HG02840 (cell line): ENCODE measurements at regions not wholly inside any gene's neighbourhood (a gene's known extent, or its start where the extent isn't known, plus 50 kb on each side); places are given as distances from the start of the nearest gene placed in this dataset.

Experiments
- ATAC-seq: cut with Tn5 transposase; IDR thresholded peaks from one replicate; pipeline ENCODE4 v1.9.1; 2021; ENCODE audit warnings: mild to moderate bottlenecking, moderate library complexity, moderate number of reproducible peaks; ENCODE audit not compliant: unreplicated experiment, low FRiP score

DNA sequence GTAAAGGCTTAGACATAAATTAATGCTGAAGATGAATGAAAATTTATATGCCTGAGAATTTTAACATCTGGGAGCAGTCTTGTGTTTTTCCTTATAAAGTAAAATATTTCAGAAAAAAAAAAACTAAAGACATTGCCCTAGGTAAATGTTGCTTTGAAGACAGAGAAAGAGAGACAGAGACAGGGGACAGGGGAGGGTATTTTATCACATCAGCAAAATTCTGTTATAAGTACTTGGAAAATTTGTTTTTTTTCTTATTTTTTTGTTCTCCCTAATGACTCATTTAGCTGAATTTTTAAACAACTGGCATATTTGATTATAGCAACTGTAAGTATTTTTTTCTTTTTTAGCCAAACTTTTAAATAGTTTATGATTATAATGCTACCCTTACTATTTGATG lies 1540.6 kb upstream of the GBE1 start:
- ATAC-seq = no peak

DNA sequence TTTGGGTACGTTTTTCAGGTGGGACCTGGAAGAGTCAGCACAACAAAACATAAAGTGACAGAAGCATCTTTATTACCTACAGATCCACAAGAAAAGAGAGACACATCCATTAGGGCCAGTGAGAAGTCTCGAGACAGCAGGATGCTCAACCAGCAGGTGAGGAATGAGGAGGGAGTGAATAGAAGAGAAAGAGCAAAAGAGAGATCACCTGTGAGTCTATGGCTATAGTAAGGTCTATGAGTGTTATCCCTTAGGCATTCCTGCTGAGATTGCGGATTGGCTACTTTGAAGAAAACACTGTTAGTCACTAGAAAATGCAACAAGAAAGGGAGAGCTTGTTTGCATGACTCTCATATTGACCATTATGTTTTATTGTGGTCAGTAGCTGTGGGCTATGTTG lies 1556.2 kb upstream of the GBE1 start:
- no peak for ATAC-seq

DNA sequence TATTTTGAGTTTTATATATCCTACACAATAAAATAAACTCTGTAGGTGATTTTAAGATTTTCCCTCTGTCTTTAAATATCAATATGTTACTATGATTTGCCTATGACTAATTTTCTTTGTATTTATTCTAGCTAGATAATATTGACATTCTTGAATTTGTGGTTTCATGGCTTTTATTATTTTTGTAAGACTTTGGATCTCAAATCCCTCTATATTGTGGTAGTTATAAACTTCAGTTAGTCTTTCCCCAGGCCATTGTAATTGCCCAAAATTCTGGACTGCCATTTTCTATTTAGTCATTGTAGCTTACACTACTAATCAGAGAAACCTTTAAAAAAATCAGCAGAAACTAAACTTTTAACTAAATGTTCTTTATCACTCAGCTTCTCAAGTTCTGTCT lies 1559.3 kb upstream of the GBE1 start:
- ATAC-seq = no peak

DNA sequence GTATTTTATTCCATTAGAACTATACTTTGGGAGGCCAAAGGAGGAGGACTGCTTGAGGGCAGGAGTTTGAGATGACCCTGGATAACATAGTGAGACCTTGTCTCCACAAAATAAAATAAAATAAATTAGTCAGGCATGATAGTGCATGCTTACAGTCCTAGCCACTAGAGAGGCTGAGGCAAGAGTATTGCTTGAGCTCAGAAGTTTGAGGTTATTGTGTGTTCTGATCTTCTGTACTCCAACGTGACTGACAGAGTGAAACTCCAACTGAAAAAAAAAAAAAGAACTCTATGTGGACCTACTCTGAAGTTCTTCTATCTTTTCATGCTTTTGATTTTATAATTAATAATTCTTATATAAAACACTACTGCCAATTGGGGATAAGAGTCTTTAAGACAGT lies 1560.0 kb upstream of the GBE1 start:
- no peak for ATAC-seq

DNA sequence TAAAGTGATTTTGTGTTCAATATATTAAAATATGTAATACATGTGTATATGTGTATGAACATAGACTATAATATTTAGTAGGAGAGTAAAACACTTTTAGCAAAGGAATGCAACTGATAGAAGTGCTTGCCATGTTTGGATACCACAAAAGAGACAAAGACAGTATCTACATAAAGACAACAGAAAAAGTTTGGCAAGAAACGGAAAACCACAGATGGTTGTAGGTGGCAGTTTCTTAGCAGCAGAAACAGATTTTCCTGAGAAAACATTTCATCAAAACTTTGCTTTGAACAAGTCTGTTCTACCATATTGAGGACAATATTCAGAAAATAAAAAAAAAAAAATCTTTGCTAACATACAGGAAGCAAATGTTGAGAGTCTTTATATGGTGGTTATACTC lies 1560.4 kb upstream of the GBE1 start:
- ATAC-seq = no peak

DNA sequence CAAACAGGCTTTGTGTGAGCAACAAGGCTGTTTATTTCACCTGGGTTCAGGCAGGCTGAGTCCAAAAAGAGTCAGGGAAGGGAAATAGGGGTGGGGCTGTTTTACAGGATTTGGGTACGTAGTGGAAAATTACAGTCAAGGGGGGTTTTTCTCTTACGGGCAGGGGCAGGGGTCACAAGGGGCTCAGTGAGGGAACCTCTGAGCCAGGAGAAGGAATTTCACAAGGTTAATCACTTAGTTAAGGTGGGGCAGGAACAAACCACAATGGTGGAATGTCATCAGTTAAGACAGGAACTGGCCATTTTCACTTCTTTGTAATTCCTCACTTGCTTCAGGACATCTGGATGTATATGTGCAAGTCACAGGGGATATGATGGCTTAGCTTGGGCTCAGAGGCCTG lies 1592.8 kb upstream of the GBE1 start:
- ATAC-seq = no peak

DNA sequence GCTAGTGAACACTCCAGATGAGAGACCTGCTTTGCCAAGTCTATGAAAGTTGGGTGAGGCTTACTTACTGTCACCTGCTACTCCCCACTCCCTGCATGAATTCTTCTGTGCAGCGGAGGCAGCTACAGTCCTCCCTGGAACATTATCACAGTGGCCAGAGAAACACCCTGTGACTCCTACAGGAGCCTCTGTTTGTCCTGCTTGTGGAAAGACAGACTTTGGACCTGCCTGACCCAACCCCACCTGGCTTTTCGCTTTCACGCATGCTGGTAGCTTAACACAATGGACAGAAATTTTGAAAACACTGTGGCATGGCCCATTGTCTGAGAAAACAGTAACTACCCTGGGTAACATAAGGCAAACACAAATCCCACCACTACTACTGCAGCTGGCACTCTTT lies 1565.5 kb upstream of the CADM2 start:
- ATAC-seq = no peak

DNA sequence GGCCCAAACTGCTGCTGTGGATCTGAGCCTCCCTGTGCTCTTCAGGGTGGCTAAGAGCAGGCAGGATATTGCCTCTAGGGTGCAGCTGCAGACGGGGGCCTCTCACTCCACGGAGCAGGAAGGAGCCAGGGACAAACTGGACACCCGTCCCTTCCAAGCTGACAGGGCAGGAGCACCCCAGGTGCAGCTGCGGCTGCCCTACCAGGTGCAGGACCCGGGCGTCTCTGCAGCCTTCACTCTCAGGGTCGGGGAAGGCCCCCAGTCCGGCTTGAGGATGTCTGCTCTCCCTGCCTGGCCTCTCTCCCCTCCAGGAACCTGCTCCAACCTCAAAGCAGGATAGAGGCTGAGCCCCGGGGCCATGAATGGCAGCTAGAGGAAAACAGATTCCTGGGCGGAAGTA lies 1554.9 kb upstream of the CADM2 start:
- no peak for ATAC-seq

DNA sequence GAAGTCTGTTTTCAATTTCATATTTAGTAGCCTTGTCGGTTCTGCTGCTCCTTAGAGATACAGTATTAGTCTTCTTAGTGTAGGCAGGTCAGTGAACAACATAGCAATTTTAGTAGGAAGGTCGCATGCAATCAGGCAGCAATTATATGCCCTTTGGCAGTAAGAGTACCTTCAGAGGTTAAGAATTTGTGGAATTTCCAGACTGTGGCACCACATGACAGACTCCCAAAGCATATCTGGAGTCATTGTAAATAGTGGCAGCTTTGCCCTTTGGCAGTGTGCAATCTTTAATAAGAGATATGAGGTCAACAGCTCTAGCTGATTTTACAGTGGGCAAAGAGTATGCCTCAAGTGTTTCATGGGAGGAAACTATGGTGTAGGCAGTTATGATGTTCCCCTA lies 1532.5 kb upstream of the CADM2 start:
- ATAC-seq = no peak

DNA sequence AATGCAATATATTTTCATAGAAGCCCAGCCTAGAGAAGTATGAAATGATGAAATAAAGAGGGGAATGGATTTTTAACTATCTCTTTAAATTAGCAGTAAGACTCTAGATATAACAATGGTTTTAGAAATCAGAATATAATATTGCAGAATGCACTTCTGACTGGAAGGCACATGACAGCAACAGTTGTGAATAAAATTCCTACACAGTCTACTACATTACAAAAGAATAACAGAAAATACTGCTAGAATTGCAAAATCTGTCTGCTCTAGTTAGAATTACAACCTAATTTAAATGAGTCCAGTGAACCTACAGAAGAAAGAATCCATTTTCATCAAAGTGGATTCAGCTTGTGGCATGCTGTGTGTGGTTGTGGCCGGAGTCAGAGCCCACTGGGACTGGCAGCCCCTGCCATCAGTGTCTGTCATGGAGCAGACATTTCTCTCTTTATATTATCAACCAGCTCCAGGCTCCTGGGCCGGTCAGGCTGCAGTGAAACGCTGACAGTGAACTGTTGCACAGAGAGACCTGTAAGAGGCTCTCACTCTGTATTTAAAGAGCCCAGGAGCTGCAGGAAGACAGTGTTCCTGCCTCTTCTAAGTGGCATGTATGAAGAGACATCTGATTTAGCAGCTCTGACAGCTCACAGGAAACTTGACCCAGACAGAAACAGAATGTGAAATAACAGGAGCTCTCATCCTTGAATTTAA lies 1523.8 kb upstream of the CADM2 start:
- no peak for ATAC-seq

DNA sequence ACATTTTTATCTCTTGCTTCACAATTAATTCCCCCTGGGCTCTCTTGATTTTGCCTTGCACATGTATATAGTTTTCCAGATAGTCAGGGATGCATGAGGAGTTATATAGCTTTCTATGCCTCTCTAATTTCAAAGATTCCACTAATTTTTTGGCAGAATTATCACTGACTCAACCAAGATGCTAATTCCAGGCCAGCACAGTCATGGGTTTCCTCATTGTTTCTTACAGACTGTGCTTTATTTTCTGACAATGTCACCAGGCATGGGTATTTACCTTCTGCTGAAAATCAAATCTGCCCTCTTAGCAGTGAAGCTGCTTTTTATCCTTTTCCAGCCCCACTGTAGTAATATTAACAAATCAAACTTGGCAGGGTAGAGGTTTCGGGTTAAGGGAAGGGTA lies 1520.6 kb upstream of the CADM2 start:
- no peak for ATAC-seq

DNA sequence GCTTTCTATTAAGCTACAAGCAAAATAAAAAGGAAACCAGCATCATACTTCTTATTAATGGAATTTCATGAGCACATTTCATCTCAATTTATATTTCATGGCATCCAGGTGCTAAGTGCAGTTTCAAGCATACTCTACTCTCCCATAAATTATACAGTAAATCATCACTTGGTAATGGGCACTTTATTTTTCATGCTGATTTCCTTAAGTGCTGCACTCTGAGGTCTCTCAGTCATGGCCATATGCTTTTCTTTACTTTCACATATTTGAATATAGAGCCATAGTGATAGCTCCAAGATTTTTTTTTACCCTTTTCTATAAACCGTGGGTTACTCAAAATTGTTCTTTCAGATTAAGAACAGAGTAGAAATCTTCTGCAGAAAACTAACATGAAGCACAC lies 1505.7 kb upstream of the CADM2 start:
- no peak for ATAC-seq

DNA sequence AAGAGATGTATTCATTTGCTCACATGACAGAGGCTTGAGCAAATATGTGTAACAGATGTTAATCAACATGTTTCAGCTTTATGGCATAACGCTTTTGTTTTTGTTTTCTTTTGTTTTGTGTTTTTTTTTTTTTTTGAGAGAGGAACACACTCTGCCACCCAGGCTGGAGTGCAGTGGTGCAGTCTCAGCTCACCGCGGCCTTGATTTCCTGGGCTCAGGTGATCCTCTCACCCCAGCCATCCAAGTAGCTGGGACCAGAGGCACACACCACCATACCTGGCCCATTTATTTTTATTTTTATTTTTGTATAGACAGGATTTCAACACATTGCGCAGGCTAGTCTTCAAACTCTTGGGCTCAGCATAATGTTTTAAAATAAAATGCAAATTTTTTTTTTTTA lies 1504.4 kb upstream of the CADM2 start:
- ATAC-seq = no peak

DNA sequence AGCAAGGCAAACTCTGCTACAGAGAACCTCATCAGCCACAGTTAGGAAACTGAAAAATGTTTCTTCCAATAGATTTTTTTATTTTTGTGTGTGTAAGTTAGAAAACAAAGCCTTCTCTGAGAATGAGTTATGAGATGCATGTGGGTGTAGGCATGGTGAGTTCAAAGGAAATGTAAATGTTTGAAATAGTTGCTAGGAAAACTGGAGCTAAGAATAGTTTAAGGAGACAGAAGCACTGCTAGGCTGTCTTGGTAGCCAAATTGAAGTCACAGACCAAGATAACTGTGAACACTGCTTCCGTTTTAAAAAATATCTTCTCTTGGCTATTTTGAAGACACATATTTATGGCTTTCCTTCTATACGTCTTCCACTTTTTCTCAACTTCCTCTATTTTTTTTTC lies 1501.2 kb upstream of the CADM2 start:
- no peak for ATAC-seq

DNA sequence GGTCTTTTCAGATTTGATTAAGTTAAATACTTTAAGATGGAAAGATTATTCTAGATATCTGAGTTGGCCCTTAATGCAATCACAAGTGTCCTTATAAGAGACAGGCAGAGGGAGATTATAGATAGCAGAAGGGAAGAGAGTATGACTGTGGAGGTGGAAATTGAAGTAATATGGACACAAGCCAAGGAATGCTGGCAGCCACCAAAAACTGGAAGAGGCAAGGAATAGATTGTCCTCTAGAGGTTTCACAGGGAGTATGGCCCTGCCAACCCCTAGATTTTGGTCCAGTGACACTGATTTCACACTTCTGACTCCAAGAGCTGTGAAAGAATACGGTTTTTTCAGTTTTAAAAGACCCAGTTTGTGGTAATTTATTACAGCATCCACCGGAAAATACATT lies 1498.7 kb upstream of the CADM2 start:
- no peak for ATAC-seq

DNA sequence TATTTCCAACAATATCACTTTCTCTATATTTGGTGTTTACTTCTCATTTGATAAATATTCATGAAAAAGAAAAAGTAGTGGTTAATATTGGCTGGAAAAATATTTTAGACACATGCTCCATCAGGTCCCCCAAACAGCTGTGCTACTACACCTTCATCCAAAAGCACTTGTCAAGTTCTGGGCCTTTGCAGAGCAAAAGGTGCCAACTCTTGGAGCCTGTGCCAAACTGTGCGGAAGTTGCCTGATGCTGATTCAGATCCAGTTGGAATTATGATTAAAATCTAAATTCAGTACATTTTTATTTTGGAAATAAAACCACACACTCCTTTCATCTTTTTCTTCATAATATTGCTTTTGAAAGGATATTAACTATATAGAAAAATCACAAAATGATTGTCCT lies 1497.4 kb upstream of the CADM2 start:
- no peak for ATAC-seq

DNA sequence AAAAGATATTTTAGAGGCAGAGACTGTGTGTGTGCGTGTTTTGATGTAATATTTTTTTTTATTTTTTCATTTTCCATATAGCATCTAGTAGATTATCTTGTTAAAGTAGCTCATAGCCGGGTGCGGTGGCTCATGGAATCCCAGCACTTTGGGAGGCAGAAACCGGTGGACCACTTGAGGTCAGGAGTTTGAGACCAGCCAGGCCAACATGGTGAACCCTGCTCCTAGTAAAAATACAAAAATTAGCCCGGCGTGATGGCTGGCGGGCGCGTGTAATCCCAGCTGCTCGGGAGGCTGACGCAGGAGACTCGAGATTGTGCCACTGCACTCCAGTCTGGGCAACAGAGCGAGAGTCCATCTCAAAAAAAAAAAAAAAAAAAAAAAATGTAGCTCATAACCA lies 1481.2 kb upstream of the CADM2 start:
- no peak for ATAC-seq

DNA sequence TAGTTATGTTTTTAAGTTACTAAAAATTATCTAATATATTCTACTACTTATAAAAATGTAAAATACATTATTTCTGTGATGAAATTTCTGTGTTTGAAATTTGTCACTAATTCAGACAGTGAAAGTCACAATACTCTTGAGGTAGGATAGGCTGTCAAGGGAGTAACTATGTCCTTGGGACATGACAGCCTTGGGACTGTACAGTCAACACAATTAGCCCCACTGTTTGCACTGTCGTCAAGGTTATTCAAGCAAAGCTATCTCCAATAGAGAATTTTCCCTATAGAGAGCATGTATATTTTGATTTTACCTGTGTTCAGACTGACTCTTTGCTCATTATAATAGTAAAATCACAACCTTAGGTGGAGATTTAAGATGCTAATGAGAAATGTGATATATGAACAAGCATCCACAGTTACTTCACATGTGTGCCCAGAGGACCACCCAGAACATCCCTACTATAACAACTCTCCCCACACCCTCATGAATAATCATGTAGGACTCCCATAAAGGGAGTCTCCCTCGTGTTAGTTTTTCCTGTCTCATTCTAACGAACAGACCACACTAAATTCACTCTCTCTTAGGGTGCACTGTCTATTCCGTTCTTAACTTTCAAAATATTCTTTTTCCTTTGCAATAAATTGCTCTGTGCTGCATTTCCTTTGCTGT lies 1476.3 kb upstream of the CADM2 start:
- ATAC-seq = no peak

DNA sequence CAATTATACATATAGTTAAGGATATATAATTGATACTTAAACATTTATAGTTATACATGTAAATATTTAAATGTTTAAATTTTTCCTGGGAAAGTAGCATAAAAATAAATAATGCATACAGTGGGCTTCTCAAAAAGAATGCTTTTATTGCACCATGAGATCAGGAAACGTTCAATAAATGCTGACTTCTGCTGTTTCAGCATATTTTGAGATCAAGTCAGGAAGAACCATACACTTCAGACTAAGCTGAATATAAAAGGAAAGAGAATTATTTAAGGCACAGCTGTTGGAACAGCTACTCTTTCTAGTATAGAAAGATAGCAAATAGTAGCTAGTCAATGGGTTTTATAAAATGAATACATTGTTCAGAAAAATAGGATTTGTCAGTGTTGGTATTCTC lies 1462.3 kb upstream of the CADM2 start:
- no peak for ATAC-seq

DNA sequence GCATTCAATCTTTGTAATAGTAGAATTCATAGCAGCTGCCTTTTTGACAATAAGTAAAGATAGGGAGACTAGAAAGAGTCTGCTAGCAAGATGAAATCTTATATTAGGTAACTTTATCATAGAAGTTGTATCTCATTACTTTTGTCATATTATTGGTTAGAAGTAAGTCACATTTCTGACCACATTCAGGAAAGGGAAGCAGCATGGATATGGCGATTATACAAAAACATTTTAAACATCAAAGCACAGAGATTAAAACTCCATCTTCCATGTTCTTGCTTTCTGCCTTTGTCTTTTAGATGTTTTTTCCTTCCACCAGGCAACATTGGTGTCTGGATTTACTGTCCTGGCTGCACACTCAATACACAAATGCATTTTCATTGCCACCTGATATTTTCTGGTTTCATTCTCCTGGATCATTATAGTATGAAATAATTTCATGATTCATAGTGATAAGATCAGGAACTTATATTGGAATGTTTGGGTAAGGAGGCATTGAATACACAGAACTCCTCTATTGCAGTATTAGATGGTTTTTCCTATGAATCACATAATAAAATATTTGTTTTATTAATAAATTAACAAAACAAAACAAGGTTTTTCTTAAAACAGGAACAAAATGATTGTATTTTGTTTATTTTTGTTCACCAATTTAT lies 1460.3 kb upstream of the CADM2 start:
- ATAC-seq = no peak

DNA sequence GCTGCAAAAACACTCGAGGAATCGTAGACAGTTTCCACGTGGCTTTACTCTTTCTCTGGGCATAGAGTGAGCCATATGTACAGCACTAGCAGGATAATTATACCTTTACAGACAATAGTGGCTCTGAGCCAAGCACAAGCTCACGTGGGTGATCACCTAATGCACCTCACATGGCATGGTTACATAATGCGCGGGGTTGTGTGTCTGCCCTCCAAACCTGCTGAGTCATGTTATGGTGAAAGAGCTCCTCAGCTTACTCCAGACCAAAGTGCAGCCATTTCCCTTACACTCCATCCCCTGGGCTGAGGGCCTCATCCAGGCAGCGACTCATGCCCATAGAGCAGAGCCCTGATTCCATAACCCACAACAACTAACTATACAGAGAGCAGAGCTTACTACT lies 1458.4 kb upstream of the CADM2 start:
- ATAC-seq = no peak

DNA sequence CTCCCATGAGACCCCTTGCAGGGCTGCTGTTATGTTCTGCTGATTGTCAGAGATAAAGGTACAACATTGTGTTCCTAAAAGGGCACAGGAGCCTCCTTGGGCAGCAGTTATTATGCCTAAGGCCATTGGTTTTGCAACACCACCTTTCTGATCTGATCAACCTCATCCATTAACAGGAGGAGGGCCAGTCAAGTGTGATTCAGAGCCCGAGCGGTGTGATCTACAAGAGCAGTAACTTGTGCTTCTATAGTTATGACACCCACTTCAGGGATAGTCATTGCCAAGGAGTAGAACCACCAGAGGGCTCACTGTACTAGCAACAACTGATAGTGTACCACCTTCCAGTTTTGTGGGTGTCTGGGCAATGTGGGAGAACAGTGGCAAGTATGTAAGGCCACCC lies 1457.9 kb upstream of the CADM2 start:
- no peak for ATAC-seq
